Femur (tissue), 1 donor: ENCODE measurements at regions not wholly inside any gene's neighbourhood (a gene's known extent, or its start where the extent isn't known, plus 50 kb on each side); places are given as distances from the start of the nearest gene placed in this dataset.

Experiments
- DNase-seq: peaks from one replicate; pipeline ENCODE4 v3.0.0-alpha.2; 2017

DNA sequence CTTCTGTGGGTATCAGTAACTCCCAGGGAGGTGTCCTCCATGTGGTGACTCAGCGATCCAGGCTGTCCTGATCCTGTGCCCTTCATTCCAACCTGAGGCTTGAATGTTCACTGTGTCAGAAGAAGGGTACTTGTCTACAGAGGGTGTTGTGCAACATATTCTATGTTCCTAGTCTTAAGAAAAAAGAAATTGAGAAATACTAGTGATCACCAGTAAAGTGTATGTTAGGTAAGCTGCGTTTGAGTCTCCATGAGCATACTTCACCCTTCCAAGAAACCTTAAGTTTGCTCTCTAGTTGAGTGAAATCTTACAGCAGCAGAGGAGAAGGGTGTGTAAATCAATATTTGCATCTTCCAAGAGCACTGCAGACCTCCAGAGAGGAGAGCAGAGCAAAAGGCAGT, 122.2 kb upstream of the SLC24A5 start:
- no peak for DNase-seq

- DNase-seq, result no peak
Measured at GRCh38 chr15:48001393-48002039, 119.3 kb upstream of the SLC24A5 start.

DNA sequence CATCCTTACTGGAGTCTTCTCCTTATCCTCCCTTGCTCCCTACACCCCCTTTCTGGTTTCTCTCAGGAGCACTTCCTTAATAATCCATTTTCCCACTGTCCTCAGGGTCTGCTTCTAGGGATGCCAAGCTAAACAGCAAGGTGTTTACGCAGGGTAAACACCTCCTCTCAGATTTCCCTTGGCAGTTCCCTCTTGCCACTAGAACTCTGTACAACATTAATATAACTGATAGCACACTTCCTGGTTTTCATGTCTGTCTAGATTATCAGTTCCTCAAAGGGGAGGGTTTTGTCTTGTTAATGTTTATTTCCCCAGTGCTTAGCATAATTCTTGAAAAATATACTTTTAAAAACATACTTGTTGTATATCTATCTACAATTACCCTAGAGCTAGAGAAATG, 118.0 kb upstream of the SLC24A5 start:
- no peak for DNase-seq

- no peak for DNase-seq
Measured at GRCh38 chr15:48003441-48003840, 117.3 kb upstream of the SLC24A5 start.

DNA sequence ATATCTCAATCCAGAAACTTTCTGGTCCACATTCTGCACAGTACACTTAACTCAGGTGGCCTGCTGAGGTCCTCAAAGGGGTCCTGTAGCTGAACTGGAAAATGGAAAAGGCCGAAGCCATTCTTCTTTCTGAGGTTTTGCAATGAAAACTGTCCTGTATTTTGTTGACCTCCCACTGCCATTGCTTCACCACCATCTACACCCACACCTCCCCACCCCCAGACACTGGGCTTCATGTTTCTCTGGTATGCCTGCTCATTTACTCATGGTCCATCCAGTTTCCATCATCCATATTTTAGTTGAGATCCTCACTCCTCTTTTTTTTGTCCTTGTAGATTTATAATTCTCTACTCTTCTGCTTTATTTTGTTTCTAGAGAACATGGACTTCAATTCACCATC, 115.7 kb upstream of the SLC24A5 start:
- no peak for DNase-seq

DNA sequence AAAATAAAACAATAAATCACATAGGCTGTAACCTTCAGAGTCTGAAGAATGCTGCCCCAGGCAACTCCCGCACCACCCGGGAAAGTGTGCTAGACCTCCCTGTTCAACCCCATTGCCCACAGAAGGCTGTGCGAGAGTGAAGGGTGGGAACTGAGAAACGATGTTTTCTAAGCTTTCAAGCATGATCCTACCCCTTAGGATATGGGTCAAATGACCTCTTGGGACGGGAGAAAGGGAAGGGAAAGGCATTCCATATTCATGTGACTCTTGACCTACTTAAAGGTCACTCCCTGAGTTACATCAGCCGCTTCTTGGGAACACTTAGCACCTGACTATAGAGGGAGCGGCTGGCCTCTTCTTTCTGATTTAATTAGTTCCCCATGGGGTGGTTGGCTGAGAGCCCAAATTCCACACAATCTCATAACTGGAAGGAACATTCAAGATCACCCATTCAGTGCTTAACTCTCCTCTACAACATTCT, 114.7 kb upstream of the SLC24A5 start:
- no peak for DNase-seq

DNA sequence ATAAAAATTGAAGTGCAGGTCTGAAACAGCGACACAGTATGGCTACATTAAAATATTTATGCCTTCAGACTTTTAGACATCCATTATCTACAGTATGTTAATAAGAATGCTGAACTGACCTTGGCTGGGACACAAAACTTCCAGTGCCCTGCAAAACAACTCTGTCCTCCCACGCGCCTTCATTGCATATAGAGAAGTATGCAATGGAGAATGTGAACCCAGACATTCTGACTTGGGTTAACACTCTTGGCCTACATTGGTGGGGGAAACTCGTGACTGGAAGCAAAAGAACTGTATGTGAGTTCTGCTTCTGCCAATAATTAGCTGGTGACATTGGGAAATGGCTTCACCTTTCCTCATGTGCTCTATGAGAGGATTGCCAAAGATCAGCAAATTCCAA, 110.5 kb upstream of the SLC24A5 start:
- DNase-seq, result no peak

DNA sequence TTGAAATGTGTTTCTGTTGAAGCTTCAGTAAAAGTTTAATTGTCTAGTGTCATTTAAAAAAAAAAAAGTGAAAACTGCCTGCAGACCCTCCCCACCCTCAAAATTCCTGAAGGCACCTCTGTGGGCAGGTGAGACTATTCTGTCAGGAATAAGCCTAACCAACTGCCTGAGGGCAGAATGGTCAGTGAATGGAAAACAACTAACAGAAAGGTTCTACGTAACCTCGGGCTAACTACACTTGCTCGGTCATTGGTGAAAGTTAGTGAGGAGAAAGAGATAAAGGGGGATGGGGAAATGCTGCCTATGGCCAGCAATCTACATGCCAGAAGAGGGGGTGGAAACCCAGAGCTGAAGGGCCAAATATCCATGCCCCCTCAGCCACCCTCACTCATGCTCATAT, 108.6 kb upstream of the SLC24A5 start:
- DNase-seq, result no peak

GRCh38 chr15:48016865-48017264, 103.9 kb upstream of the SLC24A5 start:
- no peak for DNase-seq

- DNase-seq, result no peak
Measured at GRCh38 chr15:48017747-48018146, 103.0 kb upstream of the SLC24A5 start.

DNA sequence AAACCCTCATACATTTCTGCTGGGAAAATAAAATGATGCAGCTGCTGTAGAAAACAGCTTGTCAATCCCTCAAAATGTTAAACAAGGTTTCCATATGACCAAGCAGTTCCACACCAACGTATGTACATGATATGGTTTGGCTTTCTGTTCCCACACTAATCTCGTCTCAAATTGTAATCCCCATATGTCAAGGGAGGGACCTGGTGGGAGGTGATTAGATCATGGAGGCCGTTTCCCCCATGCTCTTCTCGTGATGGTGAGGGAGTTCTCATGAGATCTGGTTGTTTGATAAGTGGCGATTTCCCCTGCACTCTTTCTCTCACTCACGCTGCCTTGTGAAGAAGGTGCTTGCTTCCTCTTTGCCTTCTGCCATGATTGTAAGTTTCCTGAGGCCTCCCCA, 100.6 kb upstream of the SLC24A5 start:
- DNase-seq, result no peak

DNA sequence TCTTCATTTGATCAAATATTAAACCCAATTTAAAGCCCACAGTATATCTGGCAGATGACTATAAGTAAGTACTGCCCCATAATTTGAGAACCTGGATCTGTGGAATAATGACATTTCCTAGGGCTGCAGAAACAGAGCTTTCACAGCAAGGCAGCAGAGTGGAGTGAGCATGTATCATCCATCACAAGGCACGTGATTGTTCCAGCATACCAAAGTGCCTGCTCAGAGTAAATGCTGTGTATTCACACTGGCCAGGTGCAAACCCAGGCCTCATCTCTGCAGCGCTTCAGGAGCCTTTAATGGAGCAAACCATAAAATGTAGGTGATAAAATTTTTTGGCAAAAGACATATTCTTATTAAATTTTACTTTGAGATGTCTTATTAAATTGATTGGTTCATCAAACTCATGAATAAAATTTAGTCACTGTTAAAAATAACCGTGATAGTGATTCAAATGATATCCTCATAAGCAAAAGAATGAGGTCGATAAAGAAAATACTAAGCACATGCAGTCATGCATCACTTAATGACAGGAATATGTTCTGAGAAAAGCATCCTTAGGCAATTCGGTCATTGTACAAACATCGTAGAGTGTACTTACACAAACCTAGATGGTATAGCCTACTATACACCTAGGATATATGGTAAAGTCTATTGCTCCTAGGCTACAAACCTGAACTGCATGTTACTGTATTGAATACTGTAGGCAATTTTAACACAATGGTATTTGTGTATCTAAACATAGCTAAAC, 99.3 kb upstream of the SLC24A5 start:
- DNase-seq, result no peak

DNA sequence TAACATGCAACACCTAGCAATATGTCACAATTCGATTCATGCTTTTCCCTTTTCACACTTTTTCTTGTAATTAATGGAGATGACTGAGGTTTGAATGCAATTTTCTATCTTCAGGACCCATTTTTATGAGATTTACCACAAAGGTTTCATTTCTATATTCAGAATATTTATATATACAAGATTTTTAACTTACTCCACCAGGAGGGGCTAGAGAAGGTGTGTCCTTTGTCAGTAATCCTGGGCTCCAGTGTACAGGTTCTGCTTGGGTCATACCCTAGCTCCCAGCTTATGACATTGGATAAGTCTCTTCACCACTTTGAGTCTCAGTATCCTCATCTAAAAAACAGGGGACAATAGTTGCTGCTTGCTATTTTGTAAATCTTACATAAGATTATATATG, 95.7 kb upstream of the SLC24A5 start:
- no peak for DNase-seq

DNA sequence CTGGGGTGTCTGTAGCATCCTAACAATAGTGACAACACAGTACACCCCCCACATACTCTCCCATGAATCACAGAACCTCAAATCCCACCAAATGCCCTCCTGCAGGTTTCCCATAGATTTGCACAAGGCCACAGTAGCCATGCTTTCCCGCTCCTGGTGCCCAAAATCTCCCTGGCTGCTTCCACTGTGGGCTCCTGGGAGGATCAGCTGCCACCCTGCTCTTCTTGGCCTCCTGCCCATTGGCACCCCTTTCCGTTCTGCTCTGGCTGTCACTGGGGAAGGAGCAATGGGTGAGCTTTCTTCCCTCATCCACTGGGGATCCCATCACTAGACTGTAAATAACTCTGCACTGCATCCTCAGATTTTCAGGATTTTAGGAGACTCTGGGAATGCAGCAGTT, 92.1 kb upstream of the SLC24A5 start:
- DNase-seq, result no peak

DNA sequence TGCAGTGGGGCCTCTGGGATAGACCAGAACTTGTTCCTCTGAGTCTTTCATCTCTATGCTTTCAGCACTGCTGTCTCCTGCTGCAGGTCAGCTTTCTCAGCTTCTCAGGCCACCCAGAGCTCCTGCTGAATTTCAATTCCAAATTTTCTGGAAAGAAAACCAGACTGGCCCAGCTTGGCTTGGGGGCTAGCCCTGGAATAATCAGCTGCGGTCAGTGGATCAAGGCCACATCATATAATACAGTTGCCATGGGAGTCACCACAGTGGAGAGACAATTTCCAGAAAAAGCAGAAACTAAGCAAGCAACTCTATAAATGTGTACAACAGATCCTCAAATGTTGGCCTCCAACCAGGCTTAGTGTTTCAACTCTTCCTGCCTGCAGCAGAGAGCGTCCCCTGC, 91.1 kb upstream of the SLC24A5 start:
- DNase-seq, result peak; percentile 72

- no peak for DNase-seq
Measured at GRCh38 chr15:48031466-48031865, 89.3 kb upstream of the SLC24A5 start.

DNA sequence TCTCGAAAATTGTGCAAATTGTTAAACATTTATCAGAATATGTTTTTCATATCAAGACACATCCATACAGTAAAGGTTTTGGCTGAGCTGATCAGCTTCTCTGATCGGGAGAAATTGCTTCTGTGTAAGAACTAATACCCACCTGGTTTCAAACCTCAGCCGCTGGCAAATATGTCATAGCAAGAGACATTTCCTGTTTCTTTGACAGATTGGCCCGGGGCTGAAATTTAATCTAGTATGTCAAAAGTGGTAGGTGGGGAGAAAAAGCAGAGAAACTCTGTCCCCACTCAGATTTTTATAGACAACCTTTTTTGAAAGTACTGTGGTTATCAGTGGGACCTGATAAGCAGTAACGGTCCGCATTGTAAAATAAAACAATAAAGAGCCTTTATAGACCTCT, 88.8 kb upstream of the SLC24A5 start:
- no peak for DNase-seq

- no peak for DNase-seq
Measured at GRCh38 chr15:48032911-48033310, 87.9 kb upstream of the SLC24A5 start.

- DNase-seq, result no peak
Measured at GRCh38 chr15:48038221-48038620, 82.6 kb upstream of the SLC24A5 start.

DNA sequence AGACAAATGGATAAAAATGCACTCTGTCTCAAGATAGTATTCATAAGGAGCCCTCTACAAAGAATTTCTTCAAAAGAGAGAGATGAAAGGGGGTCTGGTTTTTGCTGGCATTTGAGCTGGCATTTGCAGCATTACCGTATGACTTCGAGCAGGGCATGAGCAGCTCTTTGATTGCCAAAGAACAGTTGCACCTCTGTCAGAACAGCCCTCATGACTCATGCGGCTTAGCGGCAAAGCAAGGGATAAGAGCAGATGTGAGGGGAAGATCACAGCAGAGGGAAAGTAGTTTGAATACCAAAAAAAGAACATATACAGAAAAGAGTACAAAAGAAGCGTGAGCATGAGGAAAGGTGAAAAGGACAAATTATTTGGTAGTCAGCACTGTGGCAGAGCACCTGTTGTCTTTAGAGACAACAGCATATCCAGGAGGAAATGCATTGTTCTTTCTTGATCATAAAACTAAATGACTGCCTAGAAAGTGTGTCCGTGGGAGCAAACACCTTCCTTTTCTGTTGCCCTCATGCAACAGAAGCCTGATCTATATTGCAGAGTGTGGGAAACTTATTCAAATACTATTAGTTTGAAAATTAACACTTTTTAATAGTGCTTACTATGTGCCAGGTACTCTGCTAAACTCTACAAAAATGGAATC, 80.5 kb upstream of the SLC24A5 start:
- DNase-seq, result no peak

DNA sequence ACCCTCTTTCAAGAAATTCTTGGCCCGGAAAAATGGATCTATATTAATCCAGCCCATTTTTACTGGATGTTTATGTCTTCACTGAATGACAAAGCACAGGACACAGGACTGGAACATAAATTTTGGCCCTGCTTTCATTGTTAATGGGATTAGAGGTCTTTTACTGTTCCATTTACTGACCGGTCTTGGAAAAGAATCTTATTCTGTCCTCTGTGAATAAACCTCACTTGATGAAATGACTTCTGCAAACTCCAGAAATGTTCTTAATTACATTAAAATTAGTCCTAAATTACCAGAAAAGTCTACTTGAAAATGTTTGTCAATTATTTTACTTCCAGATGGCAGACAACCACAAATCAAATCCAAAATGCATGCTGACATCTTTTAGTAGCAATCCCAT, 79.3 kb upstream of the SLC24A5 start:
- DNase-seq, result no peak

GRCh38 chr15:48046813-48047438, 73.9 kb upstream of the SLC24A5 start:
- DNase-seq, result no peak

GRCh38 chr15:48049736-48050135, 71.1 kb upstream of the SLC24A5 start:
- DNase-seq, result no peak

GRCh38 chr15:48052946-48053345, 67.8 kb upstream of the SLC24A5 start:
- DNase-seq, result no peak
